Parathyroid adenoma (tissue), 2 donors: ENCODE measurements at regions not wholly inside any gene's neighbourhood (a gene's known extent, or its start where the extent isn't known, plus 50 kb on each side); places are given as distances from the start of the nearest gene placed in this dataset.
"Not testable (repeated sequence)": the region's sequence is repeated elsewhere in the genome, so short reads cannot be mapped to it uniquely, and the experiment has no call there.

Source experiments
- H2AFZ ChIP-seq: fragments of 300-600 bp; sonication (generic); one replicate; pipeline ENCODE4 v1.7.0; 2017; ENCODE audit warnings: antibody characterized with exemption, mild to moderate bottlenecking
- H3K27ac ChIP-seq: fragments of 300-600 bp; sonication (generic); one replicate; pipeline ENCODE4 v1.7.0; 2017
- H3K27me3 ChIP-seq: fragments of 300-600 bp; sonication (generic); one replicate; pipeline ENCODE4 v1.7.0; 2017; ENCODE audit warnings: low read length; ENCODE audit not compliant: control insufficient read depth, insufficient read depth
- H3K36me3 ChIP-seq: fragments of 300-600 bp; sonication (generic); one replicate; pipeline ENCODE4 v1.7.0; 2017; ENCODE audit warnings: low read length; ENCODE audit not compliant: control insufficient read depth, insufficient read depth
- H3K4me1 ChIP-seq: fragments of 300-600 bp; sonication (generic); one replicate; pipeline ENCODE4 v1.7.0; 2017; ENCODE audit warnings: control low read depth
- H3K4me2 ChIP-seq: fragments of 300-600 bp; sonication (generic); one replicate; pipeline ENCODE4 v1.7.0; 2017; ENCODE audit warnings: low read length
- H3K4me3 ChIP-seq: fragments of 300-600 bp; sonication (generic); one replicate; pipeline ENCODE4 v1.7.0; 2017; ENCODE audit warnings: low read depth, low read length
- H3K79me2 ChIP-seq: fragments of 300-600 bp; sonication (generic); one replicate; pipeline ENCODE4 v1.7.0; 2017; ENCODE audit warnings: control low read depth
- H3K9ac ChIP-seq: fragments of 300-600 bp; sonication (generic); one replicate; pipeline ENCODE4 v1.7.0; 2017; ENCODE audit warnings: mild to moderate bottlenecking
- H3K9me3 ChIP-seq: fragments of 300-600 bp; sonication (generic); one replicate; pipeline ENCODE4 v1.7.0; 2017; ENCODE audit warnings: low read length; ENCODE audit not compliant: control insufficient read depth
- CTCF ChIP-seq: fragments of 300-600 bp; sonication (generic); IDR thresholded peaks from one replicate; pipeline ENCODE4 v1.7.0; 2017; ENCODE audit warnings: antibody characterized with exemption, mild to moderate bottlenecking
- donor health status: primary hyperparathyroidism.

- Histone ChIP-seq H3K36me3 (no peaks in the 10 kb centered on the region), H3K4me3 (no peak overlapping the region), H2AFZ (no peak overlapping the region), H3K27ac (no peak overlapping the region), H3K9me3 (no peaks in the 10 kb centered on the region), H3K4me1 (no peaks in the 10 kb centered on the region), H3K4me2 (no peak overlapping the region), H3K79me2 (no peaks in the 10 kb centered on the region), H3K9ac (no peak overlapping the region), H3K27me3 (no peaks in the 10 kb centered on the region)
- no peak for TF ChIP-seq CTCF
Measured at GRCh38 chr4:1566838-1567518, 117.1 kb downstream of the FAM53A start.

GRCh38 chr4:1566301-1566837 is 117.7 kb downstream of the FAM53A start:
- not testable (repeated sequence) for H3K9me3 ChIP-seq, H3K4me1 ChIP-seq, H2AFZ ChIP-seq, H3K27ac ChIP-seq, H3K36me3 ChIP-seq, H3K4me2 ChIP-seq, H3K79me2 ChIP-seq, H3K27me3 ChIP-seq, H3K9ac ChIP-seq, H3K4me3 ChIP-seq

GRCh38 chr4:1565598-1566295 is 118.4 kb downstream of the FAM53A start:
- H3K4me3 ChIP-seq, result no peak overlapping the region
- H3K27me3 ChIP-seq, result no peaks in the 10 kb centered on the region
- no peaks in the 10 kb centered on the region for H3K9me3 ChIP-seq
- TF ChIP-seq CTCF, result no peak
- H3K79me2 ChIP-seq, result no peaks in the 10 kb centered on the region
- no peaks in the 10 kb centered on the region for H3K36me3 ChIP-seq
- no peaks in the 10 kb centered on the region for H3K4me1 ChIP-seq
- H3K4me2 ChIP-seq, result no peak overlapping the region
- H3K27ac ChIP-seq, result no peak overlapping the region
- H3K9ac ChIP-seq, result no peak overlapping the region
- H2AFZ ChIP-seq, result no peak overlapping the region

- Histone ChIP-seq H3K79me2 (no peaks in the 10 kb centered on the region), H3K4me1 (no peaks in the 10 kb centered on the region), H3K27ac (no peak overlapping the region), H3K9ac (no peak overlapping the region), H3K4me3 (no peak overlapping the region), H2AFZ (no peak overlapping the region), H3K9me3 (no peaks in the 10 kb centered on the region), H3K36me3 (no peaks in the 10 kb centered on the region), H3K4me2 (no peak overlapping the region), H3K27me3 (no peaks in the 10 kb centered on the region)
- no peak for TF ChIP-seq CTCF
Measured at GRCh38 chr4:1564535-1565375, 119.4 kb downstream of the FAM53A start.
